Hepatocyte (in vitro differentiated cells): ENCODE measurements at regions not wholly inside any gene's neighbourhood (a gene's known extent, or its start where the extent isn't known, plus 50 kb on each side); places are given as distances from the start of the nearest gene placed in this dataset.

ENCODE experiments used
- EZH2 ChIP-seq: fragments of 200-600 bp; sonication (generic); IDR thresholded peaks from 2 replicates; pipeline ENCODE4 v1.6.1; 2016; ENCODE audit warnings: antibody characterized with exemption, mild to moderate bottlenecking, borderline replicate concordance
- EZH2phosphoT487 ChIP-seq: fragments of 200-600 bp; sonication (generic); IDR thresholded peaks from one replicate; pipeline ENCODE4 v1.6.1; 2018; ENCODE audit warnings: antibody characterized with exemption, mild to moderate bottlenecking, low read depth, moderate library complexity; ENCODE audit not compliant: unreplicated experiment, severe bottlenecking
- TF ChIP-seq, protein P1 (sequence below): fragments of 200-600 bp; sonication (generic); IDR thresholded peaks from 2 replicates; pipeline ENCODE4 v1.5.1; 2016; ENCODE audit warnings: antibody characterized with exemption, mild to moderate bottlenecking; ENCODE audit not compliant: poor library complexity

DNA sequence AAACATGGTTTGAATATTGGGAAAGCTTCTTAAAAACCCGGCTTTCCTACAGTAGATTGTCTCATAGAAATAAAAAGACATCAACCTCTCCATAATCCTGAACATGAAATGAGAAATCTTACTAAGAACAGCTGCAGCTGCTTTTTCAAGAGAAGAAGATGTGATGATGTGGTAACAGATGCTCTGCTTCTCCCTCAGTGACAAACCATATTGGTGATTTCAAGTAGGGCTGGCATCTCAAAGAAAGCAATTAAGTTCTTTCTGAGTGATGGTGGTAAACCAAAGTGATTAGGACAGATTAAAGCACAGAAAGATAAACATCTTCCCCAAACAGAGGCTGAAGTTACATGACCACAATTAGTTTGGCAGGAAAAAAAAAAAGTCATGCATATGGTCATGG is 1477.7 kb downstream of the RAPGEF2 start:
- TF ChIP-seq, protein P1, sequence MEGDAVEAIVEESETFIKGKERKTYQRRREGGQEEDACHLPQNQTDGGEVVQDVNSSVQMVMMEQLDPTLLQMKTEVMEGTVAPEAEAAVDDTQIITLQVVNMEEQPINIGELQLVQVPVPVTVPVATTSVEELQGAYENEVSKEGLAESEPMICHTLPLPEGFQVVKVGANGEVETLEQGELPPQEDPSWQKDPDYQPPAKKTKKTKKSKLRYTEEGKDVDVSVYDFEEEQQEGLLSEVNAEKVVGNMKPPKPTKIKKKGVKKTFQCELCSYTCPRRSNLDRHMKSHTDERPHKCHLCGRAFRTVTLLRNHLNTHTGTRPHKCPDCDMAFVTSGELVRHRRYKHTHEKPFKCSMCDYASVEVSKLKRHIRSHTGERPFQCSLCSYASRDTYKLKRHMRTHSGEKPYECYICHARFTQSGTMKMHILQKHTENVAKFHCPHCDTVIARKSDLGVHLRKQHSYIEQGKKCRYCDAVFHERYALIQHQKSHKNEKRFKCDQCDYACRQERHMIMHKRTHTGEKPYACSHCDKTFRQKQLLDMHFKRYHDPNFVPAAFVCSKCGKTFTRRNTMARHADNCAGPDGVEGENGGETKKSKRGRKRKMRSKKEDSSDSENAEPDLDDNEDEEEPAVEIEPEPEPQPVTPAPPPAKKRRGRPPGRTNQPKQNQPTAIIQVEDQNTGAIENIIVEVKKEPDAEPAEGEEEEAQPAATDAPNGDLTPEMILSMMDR: no peak
- TF ChIP-seq EZH2phosphoT487: no peak
- no peak for TF ChIP-seq EZH2
